WTC11 (cell line): ENCODE measurements at regions not wholly inside any gene's neighbourhood (a gene's known extent, or its start where the extent isn't known, plus 50 kb on each side); places are given as distances from the start of the nearest gene placed in this dataset.
A peak's percentile ranks its signal among the peaks of the same experiment; 100 is the strongest.

Source experiments
- ATAC-seq: fragments of 200-7000 bp; cut with Tn5 transposase; 2 replicates; pipeline ENCODE4 v1.10.0; 2021; ENCODE audit warnings: mild to moderate bottlenecking, moderate library complexity
- CTCF ChIA-PET: fragments of 300-600 bp; sonication (Branson Sonifier 250); formaldehyde crosslinking; loops from one replicate; lab custom pipeline; 2021; ENCODE audit warnings: antibody characterized with exemption; lab: Charles Lee
- POLR2A ChIA-PET: fragments of 350-600 bp; sonication (Branson Sonifier 250); formaldehyde crosslinking; loops from one replicate; lab custom pipeline; 2021; ENCODE audit warnings: antibody characterized with exemption; lab: Charles Lee
- DNase-seq: peaks from one replicate; pipeline ENCODE4 v3.0.0; 2021; ENCODE audit warnings: low spot score
- H3K27ac Mint-ChIP-seq: 2 replicates; pipeline ENCODE4 v1.8.0; 2021; ENCODE audit warnings: mixed read lengths
- H3K27me3 Mint-ChIP-seq: 2 replicates; pipeline ENCODE4 v1.8.0; 2021; ENCODE audit warnings: low read depth, mild to moderate bottlenecking, moderate library complexity, mixed read lengths
- H3K36me3 Mint-ChIP-seq: 2 replicates; pipeline ENCODE4 v1.8.0; 2021; ENCODE audit warnings: mixed read lengths
- H3K4me1 Mint-ChIP-seq: 2 replicates; pipeline ENCODE4 v1.8.0; 2022; ENCODE audit warnings: mixed read lengths
- H3K4me3 Mint-ChIP-seq: 2 replicates; pipeline ENCODE4 v1.8.0; 2021; ENCODE audit warnings: mild to moderate bottlenecking, moderate library complexity, mixed read lengths
- H3K9me3 Mint-ChIP-seq: 2 replicates; pipeline ENCODE4 v1.8.0; 2021; ENCODE audit warnings: mixed read lengths
- ARID4B ChIP-seq: sonication (generic); formaldehyde crosslinking; IDR thresholded peaks from 2 replicates; pipeline ENCODE4 v1.8.0; 2023; ENCODE audit warnings: missing genetic modification reagents, mild to moderate bottlenecking, borderline replicate concordance
- ATF1 ChIP-seq: sonication (generic); formaldehyde crosslinking; IDR thresholded peaks from 2 replicates; pipeline ENCODE4 v1.8.1; 2023; ENCODE audit warnings: mild to moderate bottlenecking, moderate library complexity, missing genetic modification reagents
- CBFB ChIP-seq: sonication (generic); formaldehyde crosslinking; IDR thresholded peaks from 2 replicates; pipeline ENCODE4 v1.8.1; 2022; ENCODE audit warnings: mild to moderate bottlenecking, low read depth, missing genetic modification reagents
- E2F1 ChIP-seq: sonication (generic); formaldehyde crosslinking; IDR thresholded peaks from 2 replicates; pipeline ENCODE4 v1.8.0; 2022; ENCODE audit warnings: mild to moderate bottlenecking, missing genetic modification reagents
- EMX1 ChIP-seq: fragments of 250-450 bp; sonication (Bioruptor Pico); IDR thresholded peaks from 2 replicates; pipeline ENCODE4 v1.8.0; 2021; ENCODE audit warnings: mild to moderate bottlenecking
- ERG ChIP-seq: fragments of 250-450 bp; sonication (Bioruptor Pico); IDR thresholded peaks from 2 replicates; pipeline ENCODE4 v1.8.0; 2021; ENCODE audit warnings: mild to moderate bottlenecking
- GRHL2 ChIP-seq: fragments of 250-450 bp; sonication (Bioruptor Pico); IDR thresholded peaks from 2 replicates; pipeline ENCODE4 v1.8.0; 2022; ENCODE audit warnings: mild to moderate bottlenecking, moderate library complexity; ENCODE audit not compliant: insufficient replicate concordance, severe bottlenecking
- MYBL2 ChIP-seq: sonication (generic); formaldehyde crosslinking; IDR thresholded peaks from 2 replicates; pipeline ENCODE4 v1.8.1; 2023; ENCODE audit warnings: mild to moderate bottlenecking, moderate library complexity, missing genetic modification reagents
- OVOL2 ChIP-seq: fragments of 250-450 bp; sonication (Bioruptor Pico); IDR thresholded peaks from 2 replicates; pipeline ENCODE4 v1.9.0; 2021; ENCODE audit warnings: mild to moderate bottlenecking, borderline replicate concordance
- TCF7 ChIP-seq: sonication (generic); formaldehyde crosslinking; IDR thresholded peaks from 2 replicates; pipeline ENCODE4 v1.8.0; 2022; ENCODE audit warnings: mild to moderate bottlenecking, low read depth, missing genetic modification reagents, moderate library complexity
- TEAD1 ChIP-seq: sonication (generic); formaldehyde crosslinking; IDR thresholded peaks from 2 replicates; pipeline ENCODE4 v1.8.0; 2022; ENCODE audit warnings: mild to moderate bottlenecking, missing genetic modification reagents
- TEAD4 ChIP-seq: sonication (generic); formaldehyde crosslinking; IDR thresholded peaks from 2 replicates; pipeline ENCODE4 v1.8.0; 2022; ENCODE audit warnings: mild to moderate bottlenecking, missing genetic modification reagents
- TP53 ChIP-seq: sonication (generic); formaldehyde crosslinking; IDR thresholded peaks from 2 replicates; pipeline ENCODE4 v1.8.1; 2023; ENCODE audit warnings: mild to moderate bottlenecking, missing genetic modification reagents
- ZNF219 ChIP-seq: sonication (generic); formaldehyde crosslinking; IDR thresholded peaks from 2 replicates; pipeline ENCODE4 v1.8.0; 2023; ENCODE audit warnings: missing genetic modification reagents, mild to moderate bottlenecking, borderline replicate concordance
- ZNF281 ChIP-seq: sonication (generic); formaldehyde crosslinking; IDR thresholded peaks from 2 replicates; pipeline ENCODE4 v1.8.0; 2023; ENCODE audit warnings: mild to moderate bottlenecking, missing genetic modification reagents
- TF ChIP-seq, protein P1 (sequence below): sonication (generic); formaldehyde crosslinking; IDR thresholded peaks from 2 replicates; pipeline ENCODE4 v1.8.1; 2023; ENCODE audit warnings: mild to moderate bottlenecking, missing genetic modification reagents
- TF ChIP-seq, protein P2 (sequence below): fragments of 250-450 bp; sonication (Bioruptor Pico); IDR thresholded peaks from 2 replicates; pipeline ENCODE4 v1.9.0; 2021; ENCODE audit warnings: mild to moderate bottlenecking
- TF ChIP-seq, protein P3 (sequence below): fragments of 250-450 bp; sonication (Bioruptor Pico); IDR thresholded peaks from 2 replicates; pipeline ENCODE4 v1.9.0; 2021; ENCODE audit warnings: moderate library complexity, mild to moderate bottlenecking, inconsistent platforms, borderline replicate concordance

DNA sequence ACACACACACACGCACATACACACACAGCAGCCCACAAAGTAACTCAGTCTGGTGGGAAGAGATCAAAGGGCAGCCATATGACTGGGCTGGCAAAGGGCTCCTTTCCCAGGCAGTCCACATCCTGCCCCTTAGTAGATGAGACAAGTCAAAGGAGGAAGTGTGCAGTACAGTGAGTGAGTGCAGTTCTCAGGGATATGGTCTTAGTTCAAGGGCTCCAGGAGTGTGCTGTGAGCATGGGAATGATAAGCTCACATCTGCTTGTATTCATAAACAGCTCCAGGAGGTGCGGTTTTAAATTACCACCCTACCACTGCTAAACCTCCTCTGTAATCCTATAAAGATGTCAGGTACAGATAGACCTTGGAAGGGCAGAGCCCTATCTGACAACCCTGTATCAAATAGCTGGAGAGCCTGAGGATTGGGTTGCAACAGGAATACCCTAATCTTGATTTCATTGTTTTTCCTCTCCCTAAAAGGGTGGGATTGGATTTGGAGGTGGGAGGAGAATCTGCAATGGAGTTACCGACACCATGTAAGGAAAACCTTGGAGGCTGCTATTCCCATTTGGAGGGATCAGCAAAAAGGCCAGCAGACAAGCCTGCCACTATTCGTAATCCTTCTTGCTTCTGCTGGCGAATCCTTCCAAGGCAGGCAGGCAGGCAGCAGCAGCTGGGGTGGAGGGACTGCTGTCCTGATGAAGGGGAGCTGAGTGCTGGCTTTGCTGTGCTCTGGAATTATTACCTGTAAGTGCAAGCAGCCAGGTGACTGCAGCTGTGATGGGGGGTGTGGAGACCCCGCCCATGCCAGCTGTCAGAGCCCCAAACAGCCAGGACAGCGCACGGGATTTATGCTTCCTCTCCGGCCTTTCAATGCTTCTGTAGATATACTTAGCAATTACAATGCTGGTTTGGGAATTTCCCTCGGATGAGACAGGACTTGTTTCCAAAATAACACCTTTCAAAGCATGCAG lies 342.7 kb downstream of the PRL start:
- H3K36me3 Mint-ChIP-seq: peaks cover 3% of the 10 kb centered on the region
- 0 out of 2 replicates have a peak, but pooled peaks cover 3% of the 10 kb centered on the region for H3K9me3 Mint-ChIP-seq
- TF ChIP-seq, protein P1, sequence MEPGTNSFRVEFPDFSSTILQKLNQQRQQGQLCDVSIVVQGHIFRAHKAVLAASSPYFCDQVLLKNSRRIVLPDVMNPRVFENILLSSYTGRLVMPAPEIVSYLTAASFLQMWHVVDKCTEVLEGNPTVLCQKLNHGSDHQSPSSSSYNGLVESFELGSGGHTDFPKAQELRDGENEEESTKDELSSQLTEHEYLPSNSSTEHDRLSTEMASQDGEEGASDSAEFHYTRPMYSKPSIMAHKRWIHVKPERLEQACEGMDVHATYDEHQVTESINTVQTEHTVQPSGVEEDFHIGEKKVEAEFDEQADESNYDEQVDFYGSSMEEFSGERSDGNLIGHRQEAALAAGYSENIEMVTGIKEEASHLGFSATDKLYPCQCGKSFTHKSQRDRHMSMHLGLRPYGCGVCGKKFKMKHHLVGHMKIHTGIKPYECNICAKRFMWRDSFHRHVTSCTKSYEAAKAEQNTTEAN (CRISPR knock-in tag): no peak
- TF ChIP-seq ZNF281 (CRISPR knock-in tag) (no peak), GRHL2 (CRISPR knock-in tag) (no peak), TP53 (CRISPR knock-in tag) (no peak), ARID4B (CRISPR knock-in tag) (no peak), MYBL2 (CRISPR knock-in tag) (no peak), CBFB (CRISPR knock-in tag) (no peak), ZNF219 (CRISPR knock-in tag) (no peak), OVOL2 (CRISPR knock-in tag) (no peak), TEAD4 (CRISPR knock-in tag) (no peak), TCF7 (CRISPR knock-in tag) (no peak), ATF1 (no peak), E2F1 (CRISPR knock-in tag) (no peak), ERG (CRISPR knock-in tag) (no peak), TEAD1 (no peak), EMX1 (no peak)
- TF ChIP-seq, protein P2, sequence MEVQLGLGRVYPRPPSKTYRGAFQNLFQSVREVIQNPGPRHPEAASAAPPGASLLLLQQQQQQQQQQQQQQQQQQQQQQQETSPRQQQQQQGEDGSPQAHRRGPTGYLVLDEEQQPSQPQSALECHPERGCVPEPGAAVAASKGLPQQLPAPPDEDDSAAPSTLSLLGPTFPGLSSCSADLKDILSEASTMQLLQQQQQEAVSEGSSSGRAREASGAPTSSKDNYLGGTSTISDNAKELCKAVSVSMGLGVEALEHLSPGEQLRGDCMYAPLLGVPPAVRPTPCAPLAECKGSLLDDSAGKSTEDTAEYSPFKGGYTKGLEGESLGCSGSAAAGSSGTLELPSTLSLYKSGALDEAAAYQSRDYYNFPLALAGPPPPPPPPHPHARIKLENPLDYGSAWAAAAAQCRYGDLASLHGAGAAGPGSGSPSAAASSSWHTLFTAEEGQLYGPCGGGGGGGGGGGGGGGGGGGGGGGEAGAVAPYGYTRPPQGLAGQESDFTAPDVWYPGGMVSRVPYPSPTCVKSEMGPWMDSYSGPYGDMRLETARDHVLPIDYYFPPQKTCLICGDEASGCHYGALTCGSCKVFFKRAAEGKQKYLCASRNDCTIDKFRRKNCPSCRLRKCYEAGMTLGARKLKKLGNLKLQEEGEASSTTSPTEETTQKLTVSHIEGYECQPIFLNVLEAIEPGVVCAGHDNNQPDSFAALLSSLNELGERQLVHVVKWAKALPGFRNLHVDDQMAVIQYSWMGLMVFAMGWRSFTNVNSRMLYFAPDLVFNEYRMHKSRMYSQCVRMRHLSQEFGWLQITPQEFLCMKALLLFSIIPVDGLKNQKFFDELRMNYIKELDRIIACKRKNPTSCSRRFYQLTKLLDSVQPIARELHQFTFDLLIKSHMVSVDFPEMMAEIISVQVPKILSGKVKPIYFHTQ: no peak
- TF ChIP-seq, protein P3, sequence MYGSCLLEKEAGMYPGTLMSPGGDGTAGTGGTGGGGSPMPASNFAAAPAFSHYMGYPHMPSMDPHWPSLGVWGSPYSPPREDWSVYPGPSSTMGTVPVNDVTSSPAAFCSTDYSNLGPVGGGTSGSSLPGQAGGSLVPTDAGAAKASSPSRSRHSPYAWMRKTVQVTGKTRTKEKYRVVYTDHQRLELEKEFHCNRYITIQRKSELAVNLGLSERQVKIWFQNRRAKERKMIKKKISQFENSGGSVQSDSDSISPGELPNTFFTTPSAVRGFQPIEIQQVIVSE (CRISPR knock-in tag): no peak
- CTCF ChIA-PET: interaction anchor here (1.2 kb wide), 1 partner anchor 33 kb away, joined by 3 read pairs; no protein-coding TSS in a partner anchor
- peak; percentile 21 for DNase-seq
- ATAC-seq: no peak; the same call in none of the 2 replicates
- peaks cover 47% of the 10 kb centered on the region for H3K4me1 Mint-ChIP-seq
- no peak overlapping the region for H3K4me3 Mint-ChIP-seq
- H3K27me3 Mint-ChIP-seq: no peaks in the 10 kb centered on the region
- H3K27ac Mint-ChIP-seq: peak overlapping the region; percentile 30
- POLR2A ChIA-PET: interaction anchor here (0.6 kb wide), 1 partner anchor 44 kb away, joined by 4 read pairs; no protein-coding TSS in a partner anchor
